SK-MEL-5 (cell line): ENCODE measurements at regions not wholly inside any gene's neighbourhood (a gene's known extent, or its start where the extent isn't known, plus 50 kb on each side); places are given as distances from the start of the nearest gene placed in this dataset.

Source experiments
- DNase-seq: peaks from one replicate; pipeline ENCODE4 v3.0.0-alpha.2; 2016; ENCODE audit warnings: low read depth, low spot score
- in situ Hi-C: cut with HindIII; loops from 2 replicates; pipeline ENCODE4 v1.10.0; 2016; ENCODE audit warnings: low sequenced_read_pairs, high pct_unique_total_duplicates, low pct_unique_long_range_greater_than_20kb

- DNase-seq = no peak
- in situ Hi-C loops = no loop called here
Measured at GRCh38 chr12:112740387-112740934, 51.1 kb upstream of the RPH3A start.

GRCh38 chr12:112741106-112741505 lies 50.4 kb upstream of the RPH3A start:
- in situ Hi-C loops = no loop called here
- DNase-seq = no peak
